ENCODE measurements at regions not wholly inside any gene's neighbourhood (a gene's known extent, or its start where the extent isn't known, plus 50 kb on each side); places are given as distances from the start of the nearest gene placed in this dataset.

DNA sequence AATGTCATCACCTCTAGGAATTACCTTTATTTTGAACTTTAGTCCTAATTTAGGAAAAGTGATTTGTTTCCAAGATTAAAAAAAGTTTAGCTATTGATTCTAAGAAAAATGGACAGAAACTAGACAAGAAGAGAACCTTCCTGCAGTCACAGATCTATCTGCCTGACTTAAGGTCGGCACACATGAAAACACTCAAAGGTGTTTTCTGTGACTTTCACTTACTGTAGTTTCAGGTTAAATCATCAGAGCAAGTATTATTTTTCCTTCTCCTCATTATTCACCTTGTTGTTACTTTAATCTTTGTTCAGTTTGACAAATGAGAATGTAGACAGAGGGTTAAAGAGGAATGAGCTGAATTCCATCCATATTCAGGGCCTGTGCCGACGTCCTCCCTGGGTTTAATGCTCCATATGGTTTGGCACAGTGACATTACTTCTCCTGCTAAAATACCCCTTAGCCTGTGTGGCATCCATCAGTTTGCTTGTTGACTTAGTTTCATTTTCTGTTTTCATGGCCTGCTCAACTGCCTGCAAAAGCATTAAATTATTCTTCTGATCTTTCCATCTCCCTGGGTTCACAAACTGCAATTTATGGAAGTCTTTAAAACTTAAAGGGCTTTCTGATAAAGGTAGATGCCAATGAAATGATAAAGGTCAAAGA, 352.7 kb downstream of the NKX6-1 start:
- Histone ChIP-seq H3K9me1 (ENCODE audit: control insufficient read depth, insufficient read depth, low read length) (no peaks in the 10 kb centered on the region), H3K4me2 (ENCODE audit: insufficient read depth, low read length) (no peak overlapping the region), H3K4me1 (replicated peaks in 1 of 2; ENCODE audit: control insufficient read depth in 2 of 2, insufficient read depth in 2 of 2, low read length in 2 of 2) (no peaks in the 10 kb centered on the region), H3K9ac (ENCODE audit: insufficient read depth in 1 of 2, low read depth in 2 of 2, low read length in 2 of 2) (no peak overlapping the region), H3K36me3 (ENCODE audit: control insufficient read depth, insufficient read depth, low read length) (no peaks in the 10 kb centered on the region), H3K27ac (ENCODE audit: extremely low read depth, low read depth, low read length) (no peak overlapping the region), H3K9me3 (replicated peaks; ENCODE audit: control insufficient read depth, insufficient read depth, low read depth, low read length) (no peaks in the 10 kb centered on the region), H3K27me3 (ENCODE audit: control insufficient read depth in 2 of 2, insufficient read depth in 2 of 2, low read length in 2 of 2) (no peaks in the 10 kb centered on the region; a peak in 1 of 5 replicates), H4K20me1 (replicated peaks; ENCODE audit: control insufficient read depth, insufficient read depth, low read length) (no peaks in the 10 kb centered on the region), H3K4me3 (no peak overlapping the region), H3K79me2 (ENCODE audit: control insufficient read depth, insufficient read depth, low read length) (no peaks in the 10 kb centered on the region), H2AFZ (ENCODE audit: low read depth, low read length) (no peak overlapping the region)
- no peak for DNase-seq (ENCODE audit: extremely low read depth in 1 of 4, low spot score in 3 of 4)
- TF ChIP-seq TCF7 (IDR thresholded peaks at IDR 0.05; ENCODE audit: borderline replicate concordance): no peak
- TF ChIP-seq, protein P1, sequence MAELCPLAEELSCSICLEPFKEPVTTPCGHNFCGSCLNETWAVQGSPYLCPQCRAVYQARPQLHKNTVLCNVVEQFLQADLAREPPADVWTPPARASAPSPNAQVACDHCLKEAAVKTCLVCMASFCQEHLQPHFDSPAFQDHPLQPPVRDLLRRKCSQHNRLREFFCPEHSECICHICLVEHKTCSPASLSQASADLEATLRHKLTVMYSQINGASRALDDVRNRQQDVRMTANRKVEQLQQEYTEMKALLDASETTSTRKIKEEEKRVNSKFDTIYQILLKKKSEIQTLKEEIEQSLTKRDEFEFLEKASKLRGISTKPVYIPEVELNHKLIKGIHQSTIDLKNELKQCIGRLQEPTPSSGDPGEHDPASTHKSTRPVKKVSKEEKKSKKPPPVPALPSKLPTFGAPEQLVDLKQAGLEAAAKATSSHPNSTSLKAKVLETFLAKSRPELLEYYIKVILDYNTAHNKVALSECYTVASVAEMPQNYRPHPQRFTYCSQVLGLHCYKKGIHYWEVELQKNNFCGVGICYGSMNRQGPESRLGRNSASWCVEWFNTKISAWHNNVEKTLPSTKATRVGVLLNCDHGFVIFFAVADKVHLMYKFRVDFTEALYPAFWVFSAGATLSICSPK (IDR thresholded peaks at IDR 0.05; ENCODE audit: borderline replicate concordance): no peak
- TF ChIP-seq, protein P2, sequence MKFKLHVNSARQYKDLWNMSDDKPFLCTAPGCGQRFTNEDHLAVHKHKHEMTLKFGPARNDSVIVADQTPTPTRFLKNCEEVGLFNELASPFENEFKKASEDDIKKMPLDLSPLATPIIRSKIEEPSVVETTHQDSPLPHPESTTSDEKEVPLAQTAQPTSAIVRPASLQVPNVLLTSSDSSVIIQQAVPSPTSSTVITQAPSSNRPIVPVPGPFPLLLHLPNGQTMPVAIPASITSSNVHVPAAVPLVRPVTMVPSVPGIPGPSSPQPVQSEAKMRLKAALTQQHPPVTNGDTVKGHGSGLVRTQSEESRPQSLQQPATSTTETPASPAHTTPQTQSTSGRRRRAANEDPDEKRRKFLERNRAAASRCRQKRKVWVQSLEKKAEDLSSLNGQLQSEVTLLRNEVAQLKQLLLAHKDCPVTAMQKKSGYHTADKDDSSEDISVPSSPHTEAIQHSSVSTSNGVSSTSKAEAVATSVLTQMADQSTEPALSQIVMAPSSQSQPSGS (CRISPR knock-in tag; IDR thresholded peaks at IDR 0.05): no peak
- TF ChIP-seq NCOA1 (IDR thresholded peaks at IDR 0.05; ENCODE audit: low read depth): no peak
- TF ChIP-seq, protein P3, sequence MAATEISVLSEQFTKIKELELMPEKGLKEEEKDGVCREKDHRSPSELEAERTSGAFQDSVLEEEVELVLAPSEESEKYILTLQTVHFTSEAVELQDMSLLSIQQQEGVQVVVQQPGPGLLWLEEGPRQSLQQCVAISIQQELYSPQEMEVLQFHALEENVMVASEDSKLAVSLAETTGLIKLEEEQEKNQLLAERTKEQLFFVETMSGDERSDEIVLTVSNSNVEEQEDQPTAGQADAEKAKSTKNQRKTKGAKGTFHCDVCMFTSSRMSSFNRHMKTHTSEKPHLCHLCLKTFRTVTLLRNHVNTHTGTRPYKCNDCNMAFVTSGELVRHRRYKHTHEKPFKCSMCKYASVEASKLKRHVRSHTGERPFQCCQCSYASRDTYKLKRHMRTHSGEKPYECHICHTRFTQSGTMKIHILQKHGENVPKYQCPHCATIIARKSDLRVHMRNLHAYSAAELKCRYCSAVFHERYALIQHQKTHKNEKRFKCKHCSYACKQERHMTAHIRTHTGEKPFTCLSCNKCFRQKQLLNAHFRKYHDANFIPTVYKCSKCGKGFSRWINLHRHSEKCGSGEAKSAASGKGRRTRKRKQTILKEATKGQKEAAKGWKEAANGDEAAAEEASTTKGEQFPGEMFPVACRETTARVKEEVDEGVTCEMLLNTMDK (IDR thresholded peaks at IDR 0.05; ENCODE audit: borderline replicate concordance, insufficient read depth, low read depth, low read length, poor library complexity, severe bottlenecking): no peak
- no peak for TF ChIP-seq EP300 (IDR thresholded peaks at IDR 0.05; ENCODE audit: low read length)
- TF ChIP-seq, protein P4, sequence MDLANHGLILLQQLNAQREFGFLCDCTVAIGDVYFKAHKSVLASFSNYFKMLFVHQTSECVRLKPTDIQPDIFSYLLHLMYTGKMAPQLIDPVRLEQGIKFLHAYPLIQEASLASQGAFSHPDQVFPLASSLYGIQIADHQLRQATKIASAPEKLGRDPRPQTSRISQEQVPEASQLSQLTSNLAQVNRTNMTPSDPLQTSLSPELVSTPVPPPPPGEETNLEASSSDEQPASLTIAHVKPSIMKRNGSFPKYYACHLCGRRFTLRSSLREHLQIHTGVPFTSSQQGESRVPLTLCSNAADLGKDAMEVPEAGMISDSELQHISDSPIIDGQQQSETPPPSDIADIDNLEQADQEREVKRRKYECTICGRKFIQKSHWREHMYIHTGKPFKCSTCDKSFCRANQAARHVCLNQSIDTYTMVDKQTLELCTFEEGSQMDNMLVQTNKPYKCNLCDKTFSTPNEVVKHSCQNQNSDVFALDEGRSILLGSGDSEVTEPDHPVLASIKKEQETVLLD (IDR thresholded peaks at IDR 0.05): no peak
- TF ChIP-seq ARID1B (IDR thresholded peaks at IDR 0.05): no peak
- no peak for TF ChIP-seq RFX5 (IDR thresholded peaks at IDR 0.05; ENCODE audit: low read depth, low read length)
- 2% methylated on average over 3 of the region's 3 CpGs for WGBS (ENCODE audit: insufficient coverage, low coverage, missing lambda C conversion rate)
- no TSS peak for BruUV-seq (replicated peaks)
- FAIRE-seq: no peak
- in situ Hi-C loops (cut with MboI) (no loop called here), intact Hi-C loops (cut with micrococcal nuclease) (no loop called here)
- no peak for ATAC-seq
- ChIA-PET POLR2A (no interaction called here), CTCF (ENCODE audit: low intra/inter-chr PET ratio) (no interaction called here)

Data from K562 (cell line).